Esophagus squamous epithelium (tissue), 5 donors: ENCODE measurements at regions not wholly inside any gene's neighbourhood (a gene's known extent, or its start where the extent isn't known, plus 50 kb on each side); places are given as distances from the start of the nearest gene placed in this dataset.
A peak's percentile ranks its signal among the peaks of the same experiment; 100 is the strongest.

Experiments
- DNase-seq: peaks from one replicate; lab custom pipeline; 2025; lab: John Stamatoyannopoulos, UW
- H3K27ac ChIP-seq, 4 donors: fragments of 200-600 bp; sonication (generic); one replicate each; pipeline ENCODE4 v1.5.1; 2016 to 2019; ENCODE audit warnings: mild to moderate bottlenecking in 1 of 4
- H3K27me3 ChIP-seq, 4 donors: fragments of 200-600 bp; sonication (generic); 1 replicate in 3 of 4; 2 replicates in 1 of 4; pipeline versions ENCODE4 v1.5.1 to v1.6.0; 2017 to 2021; ENCODE audit warnings: antibody characterized with exemption in 1 of 4
- H3K36me3 ChIP-seq, 3 donors: fragments of 200-600 bp; sonication (generic); one replicate each; pipeline ENCODE4 v1.5.1; 2016 to 2019
- H3K4me1 ChIP-seq, 3 donors: fragments of 200-600 bp; sonication (generic); one replicate each; pipeline ENCODE4 v1.5.1; 2017 to 2019
- H3K4me3 ChIP-seq, 4 donors: fragments of 200-600 bp; sonication (generic); 1 replicate in 3 of 4; 2 replicates in 1 of 4; pipeline ENCODE4 v1.5.1; 2016 to 2019; ENCODE audit warnings: mild to moderate bottlenecking in 2 of 4, moderate library complexity in 1 of 4
- H3K9me3 ChIP-seq, 3 donors: fragments of 200-600 bp; sonication (generic); one replicate each; pipeline ENCODE4 v1.5.1; 2016 to 2019
- CTCF ChIP-seq, 6 experiments: fragments of 450-650 bp in 4 of 6; fragments of 200-600 bp in 2 of 6; sonication (generic) in 2 of 6; IDR thresholded peaks; one replicate each; pipeline ENCODE4 v1.5.1; 2016 to 2019; ENCODE audit warnings: antibody characterized with exemption in 6 of 6, mild to moderate bottlenecking in 4 of 6, moderate library complexity in 4 of 6
- POLR2A ChIP-seq, 4 donors: fragments of 450-650 bp; IDR thresholded peaks; one replicate each; pipeline ENCODE4 v1.6.1; 2017; ENCODE audit warnings: antibody characterized with exemption in 4 of 4, mild to moderate bottlenecking in 4 of 4, moderate library complexity in 3 of 4
- WGBS, 2 donors: methylation state at CpG; one replicate each; pipeline ENCODE4 v1.1.5; 2018; 5-methylcytosine and 5-hydroxymethylcytosine counted together
- intact Hi-C: fragments of 100-400 bp; cut with DNase I; formaldehyde crosslinking; loops from one replicate; pipeline ENCODE4 v1.15.0; 2022
- donor health status: DM: yes; HTN: yes; CAD: no.

DNA sequence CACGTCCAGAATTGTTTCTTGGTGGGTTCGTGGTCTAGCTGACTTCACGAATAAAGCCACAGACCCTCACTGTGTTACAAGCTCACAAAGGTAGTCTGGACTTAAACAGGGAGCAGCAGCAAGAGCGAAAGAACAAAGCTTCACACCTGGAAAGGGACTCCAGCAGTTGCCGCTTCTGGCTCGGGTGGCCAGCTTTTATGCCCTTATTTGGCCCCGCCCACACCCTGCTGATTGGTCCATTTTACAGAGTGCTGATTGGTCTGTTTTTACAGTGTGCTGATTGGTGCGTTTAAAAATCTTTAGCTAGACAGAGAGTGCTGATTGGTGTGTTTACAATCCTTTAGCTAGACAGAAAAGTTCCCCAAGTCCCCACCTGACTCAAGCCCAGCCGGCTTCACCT, 194.2 kb upstream of the NDN start:
- H3K4me1 ChIP-seq: peaks cover 0 to 4% (median 0%) of the 10 kb centered on the region in 3 donors
- H3K27ac ChIP-seq: no peak overlapping the region
- no peaks in the 10 kb centered on the region for H3K9me3 ChIP-seq
- WGBS, 2 donors: 63 to 92% methylated on average over 8 to 9 of the region's 9 CpGs
- intact Hi-C loops: no loop called here
- no peaks in the 10 kb centered on the region for H3K36me3 ChIP-seq
- no peak for TF ChIP-seq POLR2A (IDR thresholded peaks at IDR 0.05)
- TF ChIP-seq CTCF (IDR thresholded peaks at IDR 0.05): no peak
- H3K27me3 ChIP-seq: no peaks in the 10 kb centered on the region
- no peak for DNase-seq
- H3K4me3 ChIP-seq: no peak overlapping the region

GRCh38 chr15:23890218-23890617, 203.1 kb upstream of the NDN start:
- Histone ChIP-seq H3K9me3 (peaks cover 0 to 11% (median 0%) of the 10 kb centered on the region in 3 donors), H3K27ac (no peak overlapping the region), H3K36me3 (no peaks in the 10 kb centered on the region), H3K4me3 (no peak overlapping the region), H3K27me3 (no peaks in the 10 kb centered on the region), H3K4me1 (no peaks in the 10 kb centered on the region)
- no peak for DNase-seq
- intact Hi-C loops: no loop called here
- TF ChIP-seq POLR2A (IDR thresholded peaks at IDR 0.05): no peak
- TF ChIP-seq CTCF (IDR thresholded peaks at IDR 0.05): no peak
- WGBS, 2 donors: 53 to 68% methylated on average over 2 of the region's 2 CpGs

DNA sequence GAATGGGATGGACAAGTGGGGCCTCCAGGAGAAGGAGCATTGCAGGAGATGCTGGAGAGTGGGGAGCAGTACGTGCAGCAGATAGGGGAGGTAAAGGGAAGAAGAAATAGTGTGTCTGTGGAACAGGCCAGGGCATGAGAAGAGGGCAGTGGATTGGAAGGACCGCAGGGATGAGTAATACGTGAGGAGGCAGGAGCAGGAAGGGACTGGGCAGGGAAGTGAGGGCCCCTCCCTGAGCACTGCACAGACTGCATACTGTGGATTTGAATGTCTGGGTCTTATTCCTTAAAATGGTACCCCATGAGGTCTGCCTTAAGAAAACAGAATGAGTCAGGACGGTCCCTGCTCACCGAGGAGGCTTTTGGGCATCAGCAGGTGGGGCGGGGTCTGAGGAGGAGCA, 210.0 kb upstream of the NDN start:
- H3K4me1 ChIP-seq: no peaks in the 10 kb centered on the region
- WGBS, 2 donors: 54 to 55% methylated on average over 6 of the region's 6 CpGs

GRCh38 chr15:23897531-23897930, 210.4 kb upstream of the NDN start:
- no peaks in the 10 kb centered on the region for H3K4me1 ChIP-seq
- WGBS, 2 donors: 28 to 48% methylated on average over 10 to 14 of the region's 24 CpGs
- H3K4me3 ChIP-seq: peak overlapping the region in 1 of 4 donors; percentile 47
- TF ChIP-seq CTCF (IDR thresholded peaks at IDR 0.05) (no peak), POLR2A (IDR thresholded peaks at IDR 0.05) (no peak)
- DNase-seq: no peak
- no peaks in the 10 kb centered on the region for H3K27me3 ChIP-seq
- intact Hi-C loops: no loop called here
- peaks cover 0 to 15% (median 0%) of the 10 kb centered on the region in 3 donors for H3K9me3 ChIP-seq
- no peaks in the 10 kb centered on the region for H3K36me3 ChIP-seq
- H3K27ac ChIP-seq: no peak overlapping the region

More for the DNA sequence above, 210.0 kb upstream of the NDN start:
- Histone ChIP-seq H3K9me3 (peaks cover 0 to 15% (median 0%) of the 10 kb centered on the region in 3 donors), H3K27ac (no peak overlapping the region), H3K4me3 (peak overlapping the region in 1 of 4 donors; percentile 47), H3K36me3 (no peaks in the 10 kb centered on the region), H3K27me3 (no peaks in the 10 kb centered on the region)
- TF ChIP-seq POLR2A (IDR thresholded peaks at IDR 0.05) (no peak), CTCF (IDR thresholded peaks at IDR 0.05) (no peak)
- intact Hi-C loops: no loop called here
- no peak for DNase-seq

DNA sequence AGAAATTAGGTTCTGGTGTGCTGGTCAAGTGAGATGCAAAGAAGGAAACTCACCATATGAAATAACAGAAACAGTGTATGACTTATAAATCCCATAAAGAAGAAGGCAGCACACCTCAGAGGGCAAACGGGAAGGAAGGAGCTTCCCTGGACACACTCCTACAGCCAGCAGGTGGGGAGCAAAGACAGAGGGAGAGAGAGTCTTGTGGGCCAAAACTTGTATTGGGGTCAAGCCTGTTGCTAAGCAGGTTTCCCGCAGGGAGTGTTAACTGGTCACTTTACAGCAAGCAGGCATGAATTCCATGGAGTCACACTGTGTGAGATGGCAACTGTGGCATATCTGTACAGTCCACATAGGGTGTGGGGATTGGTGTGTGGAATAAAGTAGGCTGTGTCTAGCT, 222.9 kb upstream of the NDN start:
- no peak for TF ChIP-seq POLR2A (IDR thresholded peaks at IDR 0.05)
- no peak for TF ChIP-seq CTCF (IDR thresholded peaks at IDR 0.05)
- H3K9me3 ChIP-seq: no peaks in the 10 kb centered on the region
- H3K36me3 ChIP-seq: no peaks in the 10 kb centered on the region
- intact Hi-C loops: no loop called here
- no peak overlapping the region for H3K4me3 ChIP-seq
- H3K27ac ChIP-seq: no peak overlapping the region
- no peak for DNase-seq
- no peaks in the 10 kb centered on the region for H3K27me3 ChIP-seq
- 29 to 70% methylated on average over 2 of the region's 2 CpGs for WGBS, 2 donors
- no peaks in the 10 kb centered on the region for H3K4me1 ChIP-seq
